NCI-H2196 (cell line): ENCODE measurements at regions not wholly inside any gene's neighbourhood (a gene's known extent, or its start where the extent isn't known, plus 50 kb on each side); places are given as distances from the start of the nearest gene placed in this dataset.
"Not testable (repeated sequence)": the region's sequence is repeated elsewhere in the genome, so short reads cannot be mapped to it uniquely, and the experiment has no call there.

Source experiments
- DNase-seq: peaks from one replicate; lab custom pipeline; 2025; ENCODE audit not compliant: unreplicated experiment; lab: John Stamatoyannopoulos, UW

DNA sequence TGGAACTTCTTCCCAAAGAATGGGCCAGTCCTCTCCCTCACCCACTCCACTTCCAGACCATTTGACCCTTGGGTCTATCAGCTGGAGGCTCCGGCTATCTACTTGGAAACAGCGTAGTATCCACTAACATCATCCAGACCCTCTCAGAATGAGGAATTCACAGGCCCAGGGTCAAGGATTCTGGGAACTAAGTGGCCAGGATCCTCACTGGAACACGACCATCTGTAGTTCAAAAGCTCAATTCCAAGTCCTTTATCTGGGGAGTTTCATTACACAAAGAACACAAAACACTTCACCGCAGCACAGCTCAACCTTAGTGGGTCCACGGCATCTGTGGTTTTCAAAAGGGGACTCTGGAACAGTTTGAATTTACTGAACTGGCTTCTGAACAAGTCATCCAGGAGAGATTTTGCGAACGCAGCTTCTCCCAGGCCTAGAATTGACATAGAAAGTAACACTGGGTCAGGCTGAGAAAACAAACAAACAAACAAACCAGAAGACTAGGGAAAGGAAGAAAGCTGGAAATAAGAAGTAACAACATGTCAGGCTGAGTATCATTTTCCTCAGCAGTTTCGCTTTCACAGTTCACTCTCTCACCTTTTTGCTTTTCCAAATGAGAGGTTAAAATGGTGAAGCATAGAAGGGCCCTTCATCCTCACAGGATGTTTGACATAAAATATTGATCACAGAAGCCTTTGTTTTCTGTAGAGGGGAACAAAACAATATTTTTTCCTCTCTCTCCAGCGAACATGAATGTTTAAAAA is 57.6 kb upstream of the USP6NL start:
- DNase-seq: no peak

DNA sequence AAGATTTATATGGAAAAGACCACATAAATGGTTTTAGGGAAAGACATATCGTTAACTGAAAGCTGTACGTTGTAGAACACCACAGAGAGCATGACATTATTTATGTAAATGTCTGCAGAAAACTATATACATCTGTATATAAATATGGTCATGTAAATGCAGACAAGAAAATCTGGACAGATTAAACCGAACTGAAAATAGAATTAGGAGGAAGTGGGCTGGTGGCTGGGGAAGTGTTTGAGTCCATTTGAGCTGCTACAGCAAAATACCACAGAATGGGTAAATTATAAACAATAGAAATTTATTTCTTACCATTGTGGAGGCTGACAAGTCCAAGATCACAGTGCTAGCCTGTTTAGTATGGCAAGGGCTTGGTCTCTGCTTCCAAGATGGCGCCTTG is 56.3 kb upstream of the USP6NL start:
- DNase-seq: no peak

DNA sequence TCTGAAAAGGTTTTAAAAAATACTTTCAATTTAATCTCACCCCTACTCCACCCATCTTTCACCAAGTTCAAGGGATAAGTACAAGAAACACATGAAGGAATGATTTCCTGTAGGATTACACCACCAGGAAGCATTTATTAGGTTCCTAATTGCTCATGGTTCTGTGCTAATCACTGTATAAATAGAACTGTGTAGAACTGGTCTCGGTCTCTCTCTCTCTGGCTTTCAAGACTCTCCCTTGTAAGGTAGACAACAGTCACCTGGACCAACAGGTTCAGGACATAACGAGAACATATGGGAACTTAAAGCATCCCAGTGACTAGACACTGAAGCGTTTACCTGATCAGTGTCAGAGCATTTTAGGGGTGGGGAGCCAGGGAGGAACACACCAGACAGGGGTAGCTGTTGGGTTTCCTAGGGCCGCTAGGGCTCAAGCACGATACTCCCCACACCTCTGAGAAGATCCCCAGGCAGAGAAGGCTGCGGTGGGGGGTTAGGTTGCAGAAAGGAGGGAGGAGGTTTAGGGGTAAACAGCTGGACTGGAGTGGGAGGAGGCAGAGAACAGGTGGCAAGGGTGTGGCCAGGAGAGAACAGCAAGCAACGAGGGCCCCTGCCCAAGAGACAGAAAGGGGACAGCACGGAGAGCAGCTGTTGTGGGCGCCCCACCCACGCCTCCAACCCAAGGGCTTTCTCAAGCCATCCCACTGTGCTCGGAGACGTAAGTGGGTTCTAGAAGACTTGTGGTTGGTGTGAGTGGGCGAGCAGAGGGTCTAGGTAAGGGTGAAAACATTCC is 52.5 kb upstream of the USP6NL start:
- DNase-seq: no peak

DNA sequence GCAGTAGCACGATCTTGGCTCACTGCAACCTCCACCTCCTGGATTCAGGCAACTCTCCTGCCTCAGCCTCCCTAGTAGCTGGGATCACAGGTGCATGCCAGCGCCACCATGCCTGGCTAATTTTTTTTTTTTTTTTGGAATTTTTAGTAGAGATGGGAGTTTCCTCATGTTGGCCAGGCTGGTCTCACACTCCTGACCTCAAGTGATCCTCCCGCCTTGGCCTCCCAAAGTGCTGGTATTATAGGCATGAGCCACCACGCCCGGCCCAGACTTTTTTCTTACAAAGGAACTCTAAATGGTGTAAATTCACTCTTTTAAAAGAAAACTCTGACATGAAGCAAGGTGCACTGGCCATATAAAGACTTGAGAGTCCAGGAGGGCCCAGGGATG is 51.7 kb upstream of the USP6NL start:
- DNase-seq: not testable (repeated sequence)

DNA sequence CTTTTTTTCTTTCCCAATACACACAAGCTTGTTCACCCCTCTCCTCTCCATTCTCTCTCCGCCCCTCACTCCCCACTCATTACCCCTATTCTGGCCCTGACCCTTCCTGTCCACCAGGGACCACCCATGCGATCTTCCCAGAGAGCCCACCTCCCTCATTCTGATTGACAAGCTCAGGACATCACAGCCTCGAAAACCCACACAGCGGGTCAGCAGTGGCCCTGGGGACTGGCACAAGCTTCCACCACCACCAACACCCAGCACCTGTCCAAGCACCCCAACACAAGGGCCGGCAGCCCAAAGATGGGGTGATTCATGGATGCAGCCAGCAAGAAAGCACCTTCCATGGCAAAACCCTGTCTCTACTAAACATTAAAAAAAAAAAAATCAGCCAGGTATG is 50.0 kb upstream of the USP6NL start:
- no peak for DNase-seq
